AG09319 (cell line): ENCODE measurements at regions not wholly inside any gene's neighbourhood (a gene's known extent, or its start where the extent isn't known, plus 50 kb on each side); places are given as distances from the start of the nearest gene placed in this dataset.
"Not testable (repeated sequence)": the region's sequence is repeated elsewhere in the genome, so short reads cannot be mapped to it uniquely, and the experiment has no call there.

ENCODE experiments used
- DNase-seq: peaks from one replicate; pipeline ENCODE4 v3.0.0-alpha.2; 2010; ENCODE audit warnings: low read depth; ENCODE audit errors: extremely low read depth
- TF ChIP-seq, protein P1 (sequence below): IDR thresholded peaks from 2 replicates; pipeline ENCODE4 v1.5.1; 2011; ENCODE audit warnings: low read depth, mild to moderate bottlenecking, inconsistent platforms, low read length, moderate library complexity

- no peak for DNase-seq
These were observed 677.9 kb upstream of the LRRN3 start for GRCh38 chr7:110413038-110413437.

DNA sequence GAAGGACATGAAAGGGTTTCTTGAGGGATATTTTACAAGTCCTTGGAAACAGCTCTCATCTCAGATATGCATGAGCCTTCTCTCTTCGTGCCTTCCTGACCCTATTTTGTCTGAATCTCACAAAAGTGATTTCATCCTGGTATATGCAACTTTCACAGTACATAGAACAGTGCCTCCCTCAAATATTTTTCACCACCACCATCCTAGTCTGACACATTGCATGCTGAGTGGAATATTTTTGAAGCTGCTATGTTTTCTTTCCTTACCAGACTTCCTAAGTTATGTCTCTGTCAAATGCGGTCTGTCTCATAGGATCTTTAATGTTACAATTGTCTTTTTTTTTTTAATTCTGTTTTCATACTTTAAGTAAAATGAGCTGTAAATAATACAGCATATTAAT is 673.3 kb upstream of the LRRN3 start:
- DNase-seq = no peak
- TF ChIP-seq, protein P1, sequence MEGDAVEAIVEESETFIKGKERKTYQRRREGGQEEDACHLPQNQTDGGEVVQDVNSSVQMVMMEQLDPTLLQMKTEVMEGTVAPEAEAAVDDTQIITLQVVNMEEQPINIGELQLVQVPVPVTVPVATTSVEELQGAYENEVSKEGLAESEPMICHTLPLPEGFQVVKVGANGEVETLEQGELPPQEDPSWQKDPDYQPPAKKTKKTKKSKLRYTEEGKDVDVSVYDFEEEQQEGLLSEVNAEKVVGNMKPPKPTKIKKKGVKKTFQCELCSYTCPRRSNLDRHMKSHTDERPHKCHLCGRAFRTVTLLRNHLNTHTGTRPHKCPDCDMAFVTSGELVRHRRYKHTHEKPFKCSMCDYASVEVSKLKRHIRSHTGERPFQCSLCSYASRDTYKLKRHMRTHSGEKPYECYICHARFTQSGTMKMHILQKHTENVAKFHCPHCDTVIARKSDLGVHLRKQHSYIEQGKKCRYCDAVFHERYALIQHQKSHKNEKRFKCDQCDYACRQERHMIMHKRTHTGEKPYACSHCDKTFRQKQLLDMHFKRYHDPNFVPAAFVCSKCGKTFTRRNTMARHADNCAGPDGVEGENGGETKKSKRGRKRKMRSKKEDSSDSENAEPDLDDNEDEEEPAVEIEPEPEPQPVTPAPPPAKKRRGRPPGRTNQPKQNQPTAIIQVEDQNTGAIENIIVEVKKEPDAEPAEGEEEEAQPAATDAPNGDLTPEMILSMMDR = no peak

More at GRCh38 chr7:110413038-110413437, 677.9 kb upstream of the LRRN3 start:
- TF ChIP-seq, protein P1 = no peak

- no peak for DNase-seq
- TF ChIP-seq, protein P1 = no peak
These were observed 672.2 kb upstream of the LRRN3 start for GRCh38 chr7:110418659-110419280.

DNA sequence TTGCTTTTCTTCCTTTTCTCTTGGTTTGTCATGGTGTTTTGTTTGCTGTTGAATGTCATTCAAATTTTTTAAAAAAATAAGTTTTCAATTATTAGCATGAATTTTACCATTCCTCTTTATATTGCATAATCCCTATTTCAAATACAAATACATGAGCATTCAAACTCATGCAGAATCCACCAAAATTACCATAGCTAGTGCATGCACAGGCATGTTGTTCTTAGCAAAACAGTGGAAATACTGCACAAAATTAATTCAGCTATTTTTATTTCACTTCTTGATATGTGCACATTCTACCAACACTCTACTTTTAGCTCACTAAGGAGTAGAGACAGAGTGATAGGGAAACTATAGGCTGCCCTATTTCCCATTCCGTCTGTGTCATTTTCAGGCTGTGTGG is 670.1 kb upstream of the LRRN3 start:
- no peak for DNase-seq
- TF ChIP-seq, protein P1 = no peak

DNA sequence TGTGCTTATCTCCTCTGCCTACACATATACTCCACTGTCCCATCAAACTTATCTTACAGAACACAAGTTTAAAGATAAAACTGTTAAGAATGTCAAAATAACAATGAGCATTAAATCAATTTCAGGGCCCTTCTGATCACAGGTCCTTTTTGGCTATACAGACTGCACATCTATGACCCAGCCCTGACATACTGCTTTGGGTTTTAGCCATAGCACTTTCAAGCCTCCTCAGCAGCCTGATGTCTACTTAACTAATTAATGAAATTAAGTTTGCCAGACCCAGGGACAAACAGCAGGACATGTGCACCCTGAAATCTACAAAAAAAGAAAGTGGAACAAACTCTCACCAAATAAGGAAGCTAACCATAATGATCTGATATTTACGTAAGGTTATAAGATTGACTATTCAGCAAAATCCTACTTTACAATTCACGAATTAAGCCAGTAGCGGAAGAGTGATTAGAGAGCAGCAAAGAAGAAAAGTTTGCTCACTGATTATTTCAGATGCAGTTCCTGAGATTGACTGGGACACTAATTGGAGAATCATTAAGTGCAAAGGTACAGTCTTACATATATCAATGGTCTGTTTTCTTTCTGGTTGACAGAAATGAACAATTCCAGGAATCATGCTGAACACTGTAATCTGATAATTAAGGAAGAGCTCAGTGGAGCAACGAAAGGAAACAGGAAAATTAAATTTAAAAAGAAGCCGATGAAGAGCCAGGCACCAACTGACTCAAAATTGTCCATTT is 669.3 kb upstream of the LRRN3 start:
- DNase-seq = no peak
- TF ChIP-seq, protein P1 = no peak

- no peak for DNase-seq
- TF ChIP-seq, protein P1 = no peak
These were observed 658.8 kb upstream of the LRRN3 start for GRCh38 chr7:110432061-110432553.

DNA sequence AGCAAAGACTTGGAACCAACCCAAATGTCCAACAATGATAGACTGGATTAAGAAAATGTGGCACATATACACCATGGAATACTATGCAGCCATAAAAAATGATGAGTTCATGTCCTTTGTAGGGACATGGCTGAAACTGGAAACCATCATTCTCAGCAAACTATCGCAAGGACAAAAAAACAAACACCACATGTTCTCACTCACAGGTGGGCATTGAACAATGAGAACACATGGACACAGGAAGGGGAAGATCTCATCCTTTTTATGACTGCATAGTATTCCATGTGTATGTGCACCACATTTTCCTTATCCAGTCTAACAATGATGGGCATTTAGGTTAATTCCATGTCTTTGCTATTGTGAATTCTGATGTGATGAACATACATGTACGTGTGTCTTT is 652.0 kb upstream of the LRRN3 start:
- DNase-seq = not testable (repeated sequence)
